ENCODE measurements at regions not wholly inside any gene's neighbourhood (a gene's known extent, or its start where the extent isn't known, plus 50 kb on each side); places are given as distances from the start of the nearest gene placed in this dataset.

- no peak overlapping the region for H2AFZ ChIP-seq (ENCODE audit: control insufficient read depth, low read length)
- no peaks in the 10 kb centered on the region for H3K36me3 ChIP-seq (ENCODE audit: control insufficient read depth in 2 of 2, extremely low read depth in 1 of 2, insufficient read depth in 2 of 2, low read length in 2 of 2)
- H3K9me1 ChIP-seq (ENCODE audit: control insufficient read depth, extremely low read depth, insufficient read depth, low read length) = no peaks in the 10 kb centered on the region
- H3K9me3 ChIP-seq (ENCODE audit: control insufficient read depth, low read depth, low read length) = no peaks in the 10 kb centered on the region
- H3K4me1 ChIP-seq (ENCODE audit: control insufficient read depth, extremely low read depth, insufficient read depth, low read length) = no peaks in the 10 kb centered on the region
- H3K79me2 ChIP-seq (ENCODE audit: control insufficient read depth, insufficient read depth, low read length) = no peaks in the 10 kb centered on the region
- no peak overlapping the region for H3K4me3 ChIP-seq (ENCODE audit: control insufficient read depth in 2 of 3, extremely low read depth in 1 of 3, insufficient read depth in 2 of 3, low read depth in 1 of 3, low read length in 3 of 3)
- H3K27ac ChIP-seq (ENCODE audit: control insufficient read depth, insufficient read depth, low read length) = no peak overlapping the region
- FAIRE-seq = no peak
- no peak overlapping the region for H3K4me2 ChIP-seq (ENCODE audit: control insufficient read depth, extremely low read depth, insufficient read depth, low read depth, low read length)
- no peak for DNase-seq (ENCODE audit: low read depth, low spot score)
- no peak overlapping the region for H3K9ac ChIP-seq (ENCODE audit: control insufficient read depth, extremely low read depth, insufficient read depth, low read length)
- dilution Hi-C loops (cut with MboI; ENCODE audit: extremely low pct_ligation_motif_present, low sequenced_read_pairs) = no loop called here
- TF ChIP-seq EZH2 (IDR thresholded peaks at IDR 0.05; ENCODE audit: low read length) = no peak
- TF ChIP-seq CTCF (optimal IDR thresholded peaks at IDR 0.05 in 1 of 3, IDR thresholded peaks at IDR 0.05 in 1 of 3, conservative IDR thresholded peaks at IDR 0.05 in 1 of 3; ENCODE audit: extremely low read depth in 1 of 3, insufficient read depth in 2 of 3, low read length in 3 of 3) = no peak
- H4K20me1 ChIP-seq (ENCODE audit: control insufficient read depth, extremely low read depth, insufficient read depth, low read length) = no peaks in the 10 kb centered on the region
- no peaks in the 10 kb centered on the region for H3K27me3 ChIP-seq (ENCODE audit: control insufficient read depth, extremely low read depth, insufficient read depth, low read length)
Measured at GRCh38 chr5:167250996-167251395, 1040.4 kb upstream of the WWC1 start.

GRCh38 chr5:167254132-167254531, 1037.3 kb upstream of the WWC1 start:
- FAIRE-seq = no peak

More at GRCh38 chr5:167254132-167254531, 1037.3 kb upstream of the WWC1 start:
- Histone ChIP-seq H3K4me2 (ENCODE audit: control insufficient read depth, extremely low read depth, insufficient read depth, low read depth, low read length) (no peak overlapping the region), H3K27me3 (ENCODE audit: control insufficient read depth, extremely low read depth, insufficient read depth, low read length) (no peaks in the 10 kb centered on the region), H3K9me1 (ENCODE audit: control insufficient read depth, extremely low read depth, insufficient read depth, low read length) (no peaks in the 10 kb centered on the region), H3K4me1 (ENCODE audit: control insufficient read depth, extremely low read depth, insufficient read depth, low read length) (no peaks in the 10 kb centered on the region), H4K20me1 (ENCODE audit: control insufficient read depth, extremely low read depth, insufficient read depth, low read length) (no peaks in the 10 kb centered on the region), H3K9ac (ENCODE audit: control insufficient read depth, extremely low read depth, insufficient read depth, low read length) (no peak overlapping the region), H3K4me3 (ENCODE audit: control insufficient read depth in 2 of 3, extremely low read depth in 1 of 3, insufficient read depth in 2 of 3, low read depth in 1 of 3, low read length in 3 of 3) (no peak overlapping the region), H3K36me3 (ENCODE audit: control insufficient read depth in 2 of 2, extremely low read depth in 1 of 2, insufficient read depth in 2 of 2, low read length in 2 of 2) (no peaks in the 10 kb centered on the region), H3K27ac (ENCODE audit: control insufficient read depth, insufficient read depth, low read length) (no peak overlapping the region), H3K79me2 (ENCODE audit: control insufficient read depth, insufficient read depth, low read length) (no peaks in the 10 kb centered on the region), H2AFZ (ENCODE audit: control insufficient read depth, low read length) (no peak overlapping the region), H3K9me3 (ENCODE audit: control insufficient read depth, low read depth, low read length) (no peaks in the 10 kb centered on the region)
- TF ChIP-seq CTCF (optimal IDR thresholded peaks at IDR 0.05 in 1 of 3, IDR thresholded peaks at IDR 0.05 in 1 of 3, conservative IDR thresholded peaks at IDR 0.05 in 1 of 3; ENCODE audit: extremely low read depth in 1 of 3, insufficient read depth in 2 of 3, low read length in 3 of 3) = no peak
- no peak for TF ChIP-seq EZH2 (IDR thresholded peaks at IDR 0.05; ENCODE audit: low read length)
- DNase-seq (ENCODE audit: low read depth, low spot score) = no peak
- dilution Hi-C loops (cut with MboI; ENCODE audit: extremely low pct_ligation_motif_present, low sequenced_read_pairs) = no loop called here

All from keratinocyte (primary cell).